ENCODE measurements at regions not wholly inside any gene's neighbourhood (a gene's known extent, or its start where the extent isn't known, plus 50 kb on each side); places are given as distances from the start of the nearest gene placed in this dataset.

- TF ChIP-seq EP300 (conservative IDR thresholded peaks at IDR 0.05; ENCODE audit: poor library complexity, severe bottlenecking) (no peak), POLR2AphosphoS5 (IDR thresholded peaks at IDR 0.05) (no peak), MXI1 (conservative IDR thresholded peaks at IDR 0.05; ENCODE audit: poor library complexity, severe bottlenecking) (no peak), TAF1 (IDR thresholded peaks at IDR 0.05; ENCODE audit: low read depth) (no peak), RAD21 (conservative IDR thresholded peaks at IDR 0.05) (no peak), EZH2 (IDR thresholded peaks at IDR 0.05; ENCODE audit: borderline replicate concordance, insufficient read depth, low read length, poor library complexity, severe bottlenecking) (no peak), SMC3 (conservative IDR thresholded peaks at IDR 0.05; ENCODE audit: poor library complexity) (no peak), REST (IDR thresholded peaks at IDR 0.05; ENCODE audit: borderline replicate concordance) (no peak)
- TF ChIP-seq, protein P1, sequence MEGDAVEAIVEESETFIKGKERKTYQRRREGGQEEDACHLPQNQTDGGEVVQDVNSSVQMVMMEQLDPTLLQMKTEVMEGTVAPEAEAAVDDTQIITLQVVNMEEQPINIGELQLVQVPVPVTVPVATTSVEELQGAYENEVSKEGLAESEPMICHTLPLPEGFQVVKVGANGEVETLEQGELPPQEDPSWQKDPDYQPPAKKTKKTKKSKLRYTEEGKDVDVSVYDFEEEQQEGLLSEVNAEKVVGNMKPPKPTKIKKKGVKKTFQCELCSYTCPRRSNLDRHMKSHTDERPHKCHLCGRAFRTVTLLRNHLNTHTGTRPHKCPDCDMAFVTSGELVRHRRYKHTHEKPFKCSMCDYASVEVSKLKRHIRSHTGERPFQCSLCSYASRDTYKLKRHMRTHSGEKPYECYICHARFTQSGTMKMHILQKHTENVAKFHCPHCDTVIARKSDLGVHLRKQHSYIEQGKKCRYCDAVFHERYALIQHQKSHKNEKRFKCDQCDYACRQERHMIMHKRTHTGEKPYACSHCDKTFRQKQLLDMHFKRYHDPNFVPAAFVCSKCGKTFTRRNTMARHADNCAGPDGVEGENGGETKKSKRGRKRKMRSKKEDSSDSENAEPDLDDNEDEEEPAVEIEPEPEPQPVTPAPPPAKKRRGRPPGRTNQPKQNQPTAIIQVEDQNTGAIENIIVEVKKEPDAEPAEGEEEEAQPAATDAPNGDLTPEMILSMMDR (IDR thresholded peaks at IDR 0.05; ENCODE audit: poor library complexity, severe bottlenecking): no peak
- no peak overlapping the region for H2AFZ ChIP-seq (ENCODE audit: low read depth, low read length)
These were observed 129.7 kb downstream of the SPATA19 start for GRCh38 chr11:133715602-133716001.

DNA sequence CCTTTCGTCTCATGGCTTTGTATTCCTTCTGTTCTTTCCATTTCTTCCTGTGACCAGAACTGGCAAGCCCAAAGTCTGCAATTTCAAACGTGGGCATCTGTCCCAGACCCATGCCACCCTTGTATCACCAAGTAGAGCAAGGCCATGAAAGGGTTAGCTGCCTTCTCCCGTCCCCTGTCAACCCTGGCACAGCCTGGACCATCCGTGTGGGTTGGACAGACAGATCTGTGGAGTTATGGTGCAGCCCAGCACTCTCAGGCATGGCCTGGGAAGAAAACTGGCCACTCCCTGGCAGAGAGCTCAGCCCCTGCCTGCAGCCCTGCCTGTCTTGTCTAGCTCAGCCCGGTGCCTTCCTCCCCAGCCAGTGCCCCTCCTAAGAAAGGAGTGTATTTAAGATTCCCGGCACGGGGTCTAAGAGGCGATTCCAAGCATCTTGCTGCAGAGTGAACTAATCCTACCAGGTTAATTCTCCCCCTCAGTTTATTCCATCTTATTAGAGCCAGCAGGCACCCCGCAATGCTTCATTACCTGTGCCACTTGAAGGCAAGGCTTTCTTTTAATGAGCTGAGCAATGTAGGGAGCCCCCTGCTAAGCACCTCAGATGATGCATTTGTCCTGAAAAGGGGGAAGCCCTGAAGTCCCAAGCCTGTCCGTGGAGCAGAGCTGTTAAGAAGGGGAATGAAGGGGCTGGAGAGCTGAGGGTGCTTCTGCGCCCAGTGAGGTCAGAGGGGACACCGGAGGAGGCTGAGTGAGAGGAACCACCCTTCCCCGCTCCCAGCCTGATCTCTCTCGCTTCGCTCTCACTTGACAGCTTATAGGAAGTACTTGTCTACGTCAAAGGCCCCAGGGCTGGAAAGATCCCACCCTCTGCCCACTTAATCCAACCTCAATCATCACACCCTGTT, 130.6 kb downstream of the SPATA19 start:
- Histone ChIP-seq H3F3A (ENCODE audit: insufficient read depth, low read length, poor library complexity, severe bottlenecking) (no peaks in the 10 kb centered on the region), H3K9ac (ENCODE audit: low read length) (no peak overlapping the region), H3K4me3 (ENCODE audit: low read length) (no peak overlapping the region), H3K9me2 (ENCODE audit: insufficient read depth, low read length) (no peaks in the 10 kb centered on the region), H4K20me1 (ENCODE audit: insufficient read depth) (no peaks in the 10 kb centered on the region), H3K27ac (ENCODE audit: low read length) (no peak overlapping the region), H3K27me3 (ENCODE audit: insufficient read depth, low read depth, low read length) (no peaks in the 10 kb centered on the region), H3K9me3 (ENCODE audit: low read length) (no peaks in the 10 kb centered on the region), H3K36me3 (ENCODE audit: insufficient read depth, low read length) (no peaks in the 10 kb centered on the region), H2AFZ (ENCODE audit: low read depth, low read length) (no peak overlapping the region), H3K79me2 (replicated peaks; ENCODE audit: insufficient read depth, low read length) (no peaks in the 10 kb centered on the region), H3K4me2 (ENCODE audit: low read length) (no peak overlapping the region)
- TF ChIP-seq TAF1 (IDR thresholded peaks at IDR 0.05; ENCODE audit: low read depth) (no peak), REST (IDR thresholded peaks at IDR 0.05; ENCODE audit: borderline replicate concordance) (no peak), MXI1 (conservative IDR thresholded peaks at IDR 0.05; ENCODE audit: poor library complexity, severe bottlenecking) (no peak), RAD21 (conservative IDR thresholded peaks at IDR 0.05) (no peak), EZH2 (IDR thresholded peaks at IDR 0.05; ENCODE audit: borderline replicate concordance, insufficient read depth, low read length, poor library complexity, severe bottlenecking) (no peak), POLR2AphosphoS5 (IDR thresholded peaks at IDR 0.05) (no peak)

More at GRCh38 chr11:133715602-133716001, 129.7 kb downstream of the SPATA19 start:
- no peaks in the 10 kb centered on the region for H3F3A ChIP-seq (ENCODE audit: insufficient read depth, low read length, poor library complexity, severe bottlenecking)
- H4K20me1 ChIP-seq (ENCODE audit: insufficient read depth): no peaks in the 10 kb centered on the region
- no peak overlapping the region for H3K9ac ChIP-seq (ENCODE audit: low read length)
- H3K79me2 ChIP-seq (replicated peaks; ENCODE audit: insufficient read depth, low read length): no peaks in the 10 kb centered on the region
- H3K36me3 ChIP-seq (ENCODE audit: insufficient read depth, low read length): no peaks in the 10 kb centered on the region
- H3K4me2 ChIP-seq (ENCODE audit: low read length): no peak overlapping the region
- no peak overlapping the region for H3K27ac ChIP-seq (ENCODE audit: low read length)
- no peak overlapping the region for H3K4me3 ChIP-seq (ENCODE audit: low read length)
- H3K9me2 ChIP-seq (ENCODE audit: insufficient read depth, low read length): no peaks in the 10 kb centered on the region
- H3K27me3 ChIP-seq (ENCODE audit: insufficient read depth, low read depth, low read length): no peaks in the 10 kb centered on the region
- no peaks in the 10 kb centered on the region for H3K9me3 ChIP-seq (ENCODE audit: low read length)

All from neural cell (in vitro differentiated cells).